Gastroesophageal sphincter (tissue), 3 donors: ENCODE measurements at regions not wholly inside any gene's neighbourhood (a gene's known extent, or its start where the extent isn't known, plus 50 kb on each side); places are given as distances from the start of the nearest gene placed in this dataset.
A peak's percentile ranks its signal among the peaks of the same experiment; 100 is the strongest.

ENCODE experiments used
- CTCF ChIP-seq, 4 experiments: fragments of 200-600 bp in 2 of 4; fragments of 450-650 bp in 2 of 4; sonication (generic) in 1 of 4; IDR thresholded peaks; one replicate each; pipeline ENCODE4 v1.5.1; 2017 to 2019; ENCODE audit warnings: antibody characterized with exemption in 4 of 4, mild to moderate bottlenecking in 2 of 4, moderate library complexity in 2 of 4
- EP300 ChIP-seq: sonication (generic); formaldehyde crosslinking; IDR thresholded peaks from one replicate; pipeline ENCODE4 v1.6.1; 2017; ENCODE audit warnings: antibody characterized with exemption, mild to moderate bottlenecking
- POLR2A ChIP-seq, 2 donors: fragments of 450-650 bp; IDR thresholded peaks; one replicate each; pipeline ENCODE4 v1.6.1; 2017; ENCODE audit warnings: antibody characterized with exemption in 2 of 2, mild to moderate bottlenecking in 2 of 2, moderate library complexity in 1 of 2
- POLR2AphosphoS5 ChIP-seq: sonication (generic); formaldehyde crosslinking; IDR thresholded peaks from one replicate; pipeline ENCODE4 v1.6.1; 2017; ENCODE audit warnings: antibody characterized with exemption

GRCh38 chr3:57009367-57009766, 51.1 kb upstream of the SPATA12 start:
- TF ChIP-seq CTCF (IDR thresholded peaks at IDR 0.05), result no peak
- no peak for TF ChIP-seq POLR2A (IDR thresholded peaks at IDR 0.05)
- TF ChIP-seq EP300, result no peak
- TF ChIP-seq POLR2AphosphoS5, result peak; percentile 83
